ENCODE measurements at regions not wholly inside any gene's neighbourhood (a gene's known extent, or its start where the extent isn't known, plus 50 kb on each side); places are given as distances from the start of the nearest gene placed in this dataset.

DNA sequence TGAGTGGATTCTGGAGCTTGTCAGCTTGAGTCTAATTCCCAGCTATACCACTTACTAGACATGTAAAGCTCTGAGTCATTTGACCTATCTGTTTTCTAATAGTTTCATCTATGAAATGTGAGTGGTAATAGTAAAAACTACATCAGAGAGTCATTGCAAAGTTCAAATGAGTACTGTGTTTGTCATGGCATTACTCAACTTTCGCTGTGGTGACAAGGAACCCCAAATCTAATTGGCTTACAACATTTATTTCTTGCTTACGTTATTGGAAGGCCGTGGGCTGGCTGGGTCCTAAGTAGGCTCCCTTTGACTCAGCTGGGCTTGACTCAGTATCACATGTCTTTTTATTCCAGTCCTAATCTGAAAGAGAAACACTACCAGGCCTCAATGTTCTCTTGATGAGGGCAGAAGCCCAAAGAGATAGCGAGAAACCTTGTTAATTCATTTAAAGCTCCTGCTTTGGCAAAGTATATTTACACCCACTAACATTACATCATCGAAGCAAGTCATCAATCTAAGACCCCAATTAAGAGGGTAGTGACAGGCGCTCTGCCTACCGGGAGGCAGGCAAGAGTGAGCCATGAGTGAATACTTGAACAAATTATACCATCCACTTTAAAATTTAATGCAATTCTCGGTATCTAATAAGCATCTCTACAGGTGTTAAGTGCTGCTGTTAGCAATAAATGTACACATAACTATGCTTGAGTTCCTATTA is 431.8 kb upstream of the SPHKAP start:
- Mint-ChIP-seq H3K27me3 (ENCODE audit: low read depth) (no peaks in the 10 kb centered on the region), H3K4me3 (no peak overlapping the region)
- TF ChIP-seq, protein P1, sequence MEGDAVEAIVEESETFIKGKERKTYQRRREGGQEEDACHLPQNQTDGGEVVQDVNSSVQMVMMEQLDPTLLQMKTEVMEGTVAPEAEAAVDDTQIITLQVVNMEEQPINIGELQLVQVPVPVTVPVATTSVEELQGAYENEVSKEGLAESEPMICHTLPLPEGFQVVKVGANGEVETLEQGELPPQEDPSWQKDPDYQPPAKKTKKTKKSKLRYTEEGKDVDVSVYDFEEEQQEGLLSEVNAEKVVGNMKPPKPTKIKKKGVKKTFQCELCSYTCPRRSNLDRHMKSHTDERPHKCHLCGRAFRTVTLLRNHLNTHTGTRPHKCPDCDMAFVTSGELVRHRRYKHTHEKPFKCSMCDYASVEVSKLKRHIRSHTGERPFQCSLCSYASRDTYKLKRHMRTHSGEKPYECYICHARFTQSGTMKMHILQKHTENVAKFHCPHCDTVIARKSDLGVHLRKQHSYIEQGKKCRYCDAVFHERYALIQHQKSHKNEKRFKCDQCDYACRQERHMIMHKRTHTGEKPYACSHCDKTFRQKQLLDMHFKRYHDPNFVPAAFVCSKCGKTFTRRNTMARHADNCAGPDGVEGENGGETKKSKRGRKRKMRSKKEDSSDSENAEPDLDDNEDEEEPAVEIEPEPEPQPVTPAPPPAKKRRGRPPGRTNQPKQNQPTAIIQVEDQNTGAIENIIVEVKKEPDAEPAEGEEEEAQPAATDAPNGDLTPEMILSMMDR (IDR thresholded peaks at IDR 0.05; ENCODE audit: unreplicated experiment) = no peak

DNA sequence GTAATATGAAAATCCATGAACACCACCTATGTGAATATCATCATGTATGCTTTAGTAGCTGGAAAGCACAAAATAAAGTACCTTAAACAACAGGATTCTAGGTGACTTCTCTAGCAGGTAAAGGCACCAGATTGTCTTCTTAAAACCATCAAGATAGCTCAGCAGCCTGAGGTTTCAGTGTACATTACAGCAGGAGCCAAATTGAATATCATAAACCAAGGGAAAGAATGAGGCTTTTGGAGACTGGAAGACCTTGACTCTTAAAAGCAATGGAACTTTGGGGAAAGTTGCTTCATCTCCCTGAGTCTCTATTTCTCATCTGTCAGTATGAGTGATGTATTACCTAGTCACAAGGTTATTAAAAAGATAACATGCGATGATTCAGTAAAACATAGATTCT is 429.7 kb upstream of the SPHKAP start:
- H3K36me3 Mint-ChIP-seq = no peaks in the 10 kb centered on the region
- no peak for DNase-seq (ENCODE audit: low spot score in 2 of 2, unreplicated experiment in 2 of 2)
- peaks cover 12% of the 10 kb centered on the region for H3K9me3 Mint-ChIP-seq
- no peak overlapping the region for H3K4me3 Mint-ChIP-seq
- no peaks in the 10 kb centered on the region for H3K27me3 Mint-ChIP-seq (ENCODE audit: low read depth)
- no peaks in the 10 kb centered on the region for H3K4me1 Mint-ChIP-seq
- TF ChIP-seq, protein P1 (IDR thresholded peaks at IDR 0.05; ENCODE audit: unreplicated experiment) = no peak
- no peak overlapping the region for H3K27ac Mint-ChIP-seq

More for the DNA sequence above, 431.8 kb upstream of the SPHKAP start:
- Mint-ChIP-seq H3K9me3 (peaks cover 10% of the 10 kb centered on the region), H3K27ac (no peak overlapping the region), H3K4me1 (no peaks in the 10 kb centered on the region), H3K36me3 (no peaks in the 10 kb centered on the region)
- no peak for DNase-seq (ENCODE audit: low spot score in 2 of 2, unreplicated experiment in 2 of 2)

DNA sequence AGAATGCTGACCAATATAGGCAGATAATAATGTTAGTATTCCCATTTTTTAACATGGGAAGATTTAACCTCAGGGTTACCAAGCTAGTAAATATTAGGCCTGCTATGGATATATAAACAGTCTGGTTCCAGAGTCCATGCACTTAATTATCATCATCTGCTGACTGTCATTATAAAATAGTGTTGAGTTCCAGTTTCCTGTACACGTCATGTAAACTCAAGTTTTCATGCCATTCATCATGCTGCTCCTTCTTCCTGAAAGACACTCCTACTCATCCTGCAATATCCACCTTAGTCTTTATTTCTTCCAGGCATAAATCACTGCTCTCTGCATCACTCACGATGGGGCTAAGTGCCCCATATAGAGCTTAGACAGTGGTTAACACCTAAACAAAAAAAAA is 420.8 kb upstream of the SPHKAP start:
- H3K9me3 Mint-ChIP-seq = no peaks in the 10 kb centered on the region
- no peaks in the 10 kb centered on the region for H3K4me1 Mint-ChIP-seq
- no peaks in the 10 kb centered on the region for H3K27me3 Mint-ChIP-seq (ENCODE audit: low read depth)
- H3K27ac Mint-ChIP-seq = no peak overlapping the region
- H3K36me3 Mint-ChIP-seq = no peaks in the 10 kb centered on the region
- H3K4me3 Mint-ChIP-seq = no peak overlapping the region
- TF ChIP-seq, protein P1 (IDR thresholded peaks at IDR 0.05; ENCODE audit: unreplicated experiment) = no peak
- DNase-seq (ENCODE audit: low spot score in 2 of 2, unreplicated experiment in 2 of 2) = no peak

DNA sequence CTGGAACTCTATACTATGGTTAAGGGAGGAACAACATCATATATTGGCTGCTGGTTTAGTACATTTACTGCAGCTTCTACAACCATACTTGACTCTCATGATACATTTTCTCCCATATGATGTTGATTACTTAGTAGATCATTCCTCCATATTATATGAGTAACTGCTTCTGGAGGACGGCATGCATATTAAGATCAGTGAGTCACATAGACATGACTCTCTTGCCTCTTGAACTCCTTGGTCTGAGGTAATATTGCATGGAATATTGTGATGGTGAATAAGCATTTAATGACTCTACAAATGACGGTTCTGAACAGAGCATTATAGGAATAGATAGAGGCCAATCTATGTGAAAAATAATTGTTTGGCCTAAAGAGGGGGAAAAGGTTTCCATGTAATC is 418.8 kb upstream of the SPHKAP start:
- TF ChIP-seq, protein P1 (IDR thresholded peaks at IDR 0.05; ENCODE audit: unreplicated experiment) = no peak
- Mint-ChIP-seq H3K4me3 (no peak overlapping the region), H3K4me1 (no peaks in the 10 kb centered on the region), H3K36me3 (no peaks in the 10 kb centered on the region), H3K27me3 (ENCODE audit: low read depth) (no peaks in the 10 kb centered on the region), H3K27ac (no peak overlapping the region), H3K9me3 (no peaks in the 10 kb centered on the region)
- DNase-seq (ENCODE audit: low spot score in 2 of 2, unreplicated experiment in 2 of 2) = no peak

- no peaks in the 10 kb centered on the region for H3K9me3 Mint-ChIP-seq
- TF ChIP-seq, protein P1 (IDR thresholded peaks at IDR 0.05; ENCODE audit: unreplicated experiment) = no peak
- H3K4me1 Mint-ChIP-seq = no peaks in the 10 kb centered on the region
- no peak for DNase-seq (ENCODE audit: low spot score in 2 of 2, unreplicated experiment in 2 of 2)
- H3K27me3 Mint-ChIP-seq (ENCODE audit: low read depth) = no peaks in the 10 kb centered on the region
- no peaks in the 10 kb centered on the region for H3K36me3 Mint-ChIP-seq
- H3K4me3 Mint-ChIP-seq = no peak overlapping the region
- H3K27ac Mint-ChIP-seq = no peak overlapping the region
Observed at GRCh38 chr2:228599781-228600180, 418.3 kb upstream of the SPHKAP start.

Measured in mesothelial cell of epicardium (in vitro differentiated cells).